D341Med (cell line): ENCODE measurements at regions not wholly inside any gene's neighbourhood (a gene's known extent, or its start where the extent isn't known, plus 50 kb on each side); places are given as distances from the start of the nearest gene placed in this dataset.

Experiments used
- DNase-seq: peaks from one replicate; pipeline ENCODE4 v3.0.0; 2012; ENCODE audit warnings: low spot score

DNA sequence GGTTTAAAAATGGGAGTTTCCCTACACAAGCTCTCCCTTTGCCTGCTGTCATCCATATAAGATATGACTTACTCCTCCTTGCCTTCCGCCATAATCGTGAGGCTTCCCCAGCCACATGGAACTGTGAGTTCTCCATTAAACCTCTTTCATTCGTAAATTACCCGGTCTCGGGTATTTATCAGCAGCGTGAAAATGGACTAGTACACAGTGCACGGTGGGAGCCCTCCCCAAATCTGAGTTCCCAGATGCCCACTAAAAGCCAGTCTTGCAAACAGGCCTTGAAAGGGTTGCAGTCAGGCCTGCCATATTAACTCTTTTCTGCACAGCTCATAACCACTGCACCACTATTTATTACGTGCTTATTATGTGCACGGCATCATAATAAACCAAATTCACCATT lies 400.9 kb downstream of the PRDM2 start:
- DNase-seq, result no peak

- no peak for DNase-seq
Measured at GRCh38 chr1:14102180-14102579, 402.2 kb downstream of the PRDM2 start.

GRCh38 chr1:14103878-14104430 lies 404.0 kb downstream of the PRDM2 start:
- DNase-seq, result no peak

DNA sequence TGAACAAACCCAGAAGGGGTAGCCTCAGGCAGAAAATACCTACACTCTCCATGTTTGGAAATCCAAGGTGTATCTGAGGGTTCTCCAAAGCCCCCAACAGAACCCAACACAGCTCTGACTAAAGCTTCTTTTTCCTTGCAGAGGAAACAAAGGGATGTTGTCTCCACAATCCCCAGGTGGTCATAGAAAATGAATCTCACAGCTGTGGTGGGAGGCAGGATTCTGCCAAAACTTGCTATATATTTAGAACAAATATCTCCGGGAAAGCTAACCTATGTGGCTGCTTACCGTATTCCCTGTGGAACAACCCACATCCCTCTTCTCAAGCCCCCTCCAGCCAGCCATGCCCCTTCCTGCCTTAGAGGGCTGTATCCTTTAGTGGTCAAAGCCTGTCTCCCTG lies 406.1 kb downstream of the PRDM2 start:
- no peak for DNase-seq

DNA sequence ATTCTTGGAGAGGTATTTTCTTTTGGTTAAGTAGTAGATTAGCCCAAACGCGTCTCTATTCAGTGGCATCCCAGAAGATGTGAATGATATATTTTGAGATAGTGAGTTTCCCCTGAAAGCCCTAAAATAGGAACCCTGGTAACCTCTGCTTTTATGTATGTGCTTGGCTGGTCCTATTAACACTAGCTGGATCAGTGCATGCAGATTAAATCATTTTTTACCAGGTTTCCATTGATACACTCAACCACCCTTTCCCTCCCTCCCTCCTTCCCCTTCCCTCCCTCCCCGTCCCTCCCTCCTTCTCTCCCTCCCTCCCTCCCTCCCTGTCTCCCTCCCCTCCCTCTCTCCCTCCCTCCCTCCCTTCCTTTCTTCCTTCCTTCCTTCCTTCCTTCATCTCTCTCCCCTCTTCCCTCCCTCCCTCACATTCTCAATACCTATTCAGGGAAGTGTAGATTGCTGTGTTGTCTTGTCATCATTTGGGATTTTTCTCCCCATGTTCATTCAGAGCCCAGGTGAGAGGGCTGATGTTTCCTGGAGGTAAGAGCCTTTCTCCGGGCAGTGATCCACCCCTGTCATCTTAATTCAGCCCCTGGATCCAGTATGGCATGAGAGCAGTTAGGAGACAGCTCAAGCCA lies 406.8 kb downstream of the PRDM2 start:
- DNase-seq, result no peak

DNA sequence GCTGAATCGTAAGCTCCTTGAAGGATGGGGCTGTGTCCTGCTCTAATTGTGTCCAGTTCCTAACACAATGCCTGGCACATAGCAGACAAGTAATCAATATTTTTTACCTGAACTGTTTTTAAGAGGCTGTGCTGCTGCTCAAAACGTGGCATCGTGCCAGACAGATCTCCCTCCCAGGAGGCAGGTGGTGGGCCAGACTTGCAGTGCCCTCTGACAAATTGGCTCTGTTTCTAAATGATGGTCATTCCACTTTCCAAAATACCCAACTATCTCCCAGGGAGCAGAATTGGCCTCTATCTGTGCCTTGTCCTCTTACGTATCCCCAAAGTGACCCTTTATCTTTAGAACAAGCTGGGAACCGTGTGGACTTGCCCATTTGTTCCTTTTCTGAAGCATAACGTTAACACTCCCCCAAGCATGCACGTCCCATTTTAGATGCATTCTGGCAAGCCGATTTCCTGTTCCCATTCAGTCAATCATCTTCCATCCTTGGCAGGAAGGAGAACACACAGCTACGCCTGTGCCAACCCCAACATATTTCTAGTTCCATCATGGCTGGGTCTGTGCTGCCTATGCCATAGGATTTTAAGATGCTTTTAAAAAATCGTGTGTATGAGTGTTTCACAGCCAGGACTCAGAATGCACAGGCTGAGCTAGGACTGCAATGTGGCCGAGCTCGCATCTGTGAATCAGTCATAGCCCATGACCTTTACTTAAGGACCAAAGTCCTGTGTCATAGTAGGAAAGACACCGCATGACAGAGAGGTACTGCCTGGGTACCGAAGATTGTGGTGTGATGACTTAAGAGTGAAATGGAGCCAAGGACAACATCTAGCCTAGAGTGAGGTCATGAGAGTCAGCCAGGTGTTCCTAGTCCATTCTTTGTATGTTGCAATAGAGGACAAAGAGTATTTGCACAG lies 408.6 kb downstream of the PRDM2 start:
- no peak for DNase-seq

- no peak for DNase-seq
Measured at GRCh38 chr1:14109276-14109635, 409.3 kb downstream of the PRDM2 start.

DNA sequence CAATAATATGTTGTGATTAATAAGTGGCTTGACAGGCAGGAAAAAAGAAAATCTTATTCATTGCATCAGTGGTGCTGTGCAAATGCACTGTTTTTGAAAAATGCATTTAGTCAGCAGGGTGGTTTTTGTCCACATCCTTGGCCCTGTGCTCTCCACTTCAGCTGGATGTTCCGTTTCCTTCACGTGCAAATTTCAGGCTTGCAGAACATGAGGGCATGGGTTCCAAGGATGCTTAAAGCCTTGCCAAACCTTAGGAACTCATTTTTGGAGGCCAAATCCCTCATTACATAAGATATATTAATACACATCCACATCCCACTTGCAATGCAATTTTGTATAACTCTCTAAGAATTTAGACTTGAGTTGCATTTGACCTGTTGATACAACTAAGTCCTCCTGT lies 410.1 kb downstream of the PRDM2 start:
- DNase-seq, result no peak

DNA sequence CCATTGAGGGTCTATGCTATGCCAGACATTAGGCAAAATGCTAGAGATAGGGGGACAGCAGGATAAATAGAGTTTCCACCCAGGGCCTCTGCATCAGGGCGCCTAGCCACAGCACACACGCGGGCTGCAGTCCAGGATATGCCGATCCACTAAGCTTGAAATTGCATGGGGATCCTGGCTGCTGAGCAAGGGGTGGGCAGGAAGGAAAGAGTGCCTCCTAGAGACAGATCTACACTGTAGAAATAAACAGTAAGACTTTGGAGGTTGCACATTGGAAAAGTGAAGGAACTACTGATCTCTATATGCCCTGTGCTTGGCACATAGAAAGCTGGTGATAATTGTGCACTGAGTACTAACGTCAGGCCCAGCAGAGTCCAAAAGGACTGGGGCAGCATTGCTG lies 411.1 kb downstream of the PRDM2 start:
- no peak for DNase-seq

GRCh38 chr1:14112613-14113012 lies 412.6 kb downstream of the PRDM2 start:
- DNase-seq, result no peak

GRCh38 chr1:14113271-14113670 lies 413.3 kb downstream of the PRDM2 start:
- DNase-seq, result no peak

DNA sequence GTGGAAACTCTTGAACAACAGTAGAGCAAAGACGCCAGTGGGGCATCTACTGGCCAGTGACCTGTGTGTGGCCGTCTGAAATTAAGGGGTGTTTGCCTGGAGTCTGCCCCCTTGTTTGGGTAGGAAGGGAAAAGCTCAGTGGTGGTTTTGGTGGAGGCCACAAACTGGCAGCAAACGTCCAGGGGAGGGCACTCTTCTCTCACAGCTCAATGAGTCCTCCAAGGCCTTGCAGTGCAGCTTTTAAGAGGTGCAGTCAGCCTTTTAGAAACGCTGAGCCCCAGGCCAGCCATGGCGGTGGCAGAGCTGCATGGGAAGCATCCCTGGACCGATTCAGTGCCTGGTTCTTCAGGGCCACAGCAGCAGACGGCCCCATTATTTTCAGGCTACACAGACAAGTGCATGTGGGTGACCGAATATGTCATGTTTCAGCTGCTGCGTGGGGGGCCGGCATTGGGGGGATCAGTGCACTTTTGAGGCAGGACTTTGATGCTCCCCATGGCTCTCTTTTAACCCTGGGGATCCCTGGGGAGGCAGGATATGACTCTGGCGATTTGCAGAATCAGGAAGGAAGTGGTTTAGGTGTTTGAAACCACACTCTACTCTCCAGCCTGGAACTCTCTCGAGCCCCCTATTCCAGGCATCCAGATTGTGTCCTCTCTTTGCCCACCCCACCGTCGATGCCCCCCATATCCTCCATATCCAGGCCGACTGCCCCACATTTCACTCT lies 414.0 kb downstream of the PRDM2 start:
- DNase-seq, result no peak

- DNase-seq, result no peak
Measured at GRCh38 chr1:14115976-14116375, 416.0 kb downstream of the PRDM2 start.

DNA sequence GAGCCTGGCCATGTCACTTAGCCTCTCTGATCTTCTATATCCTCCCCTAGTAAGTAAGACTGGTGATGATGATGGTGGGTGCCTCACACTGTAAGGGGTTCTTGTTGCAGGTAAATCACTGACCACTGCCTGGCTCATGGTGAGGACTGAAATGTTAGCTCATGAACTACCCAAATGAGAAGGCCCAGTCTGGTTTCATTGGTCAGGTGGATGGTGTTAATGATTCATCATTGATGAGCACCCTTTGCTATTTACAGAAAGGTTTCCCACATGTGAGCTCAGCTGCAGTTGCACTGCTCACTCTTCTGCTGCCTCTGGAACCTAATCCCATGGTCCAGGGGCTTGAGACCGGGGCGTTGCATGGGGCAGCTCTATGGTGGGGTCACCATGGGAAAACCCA lies 417.7 kb downstream of the PRDM2 start:
- DNase-seq, result no peak

DNA sequence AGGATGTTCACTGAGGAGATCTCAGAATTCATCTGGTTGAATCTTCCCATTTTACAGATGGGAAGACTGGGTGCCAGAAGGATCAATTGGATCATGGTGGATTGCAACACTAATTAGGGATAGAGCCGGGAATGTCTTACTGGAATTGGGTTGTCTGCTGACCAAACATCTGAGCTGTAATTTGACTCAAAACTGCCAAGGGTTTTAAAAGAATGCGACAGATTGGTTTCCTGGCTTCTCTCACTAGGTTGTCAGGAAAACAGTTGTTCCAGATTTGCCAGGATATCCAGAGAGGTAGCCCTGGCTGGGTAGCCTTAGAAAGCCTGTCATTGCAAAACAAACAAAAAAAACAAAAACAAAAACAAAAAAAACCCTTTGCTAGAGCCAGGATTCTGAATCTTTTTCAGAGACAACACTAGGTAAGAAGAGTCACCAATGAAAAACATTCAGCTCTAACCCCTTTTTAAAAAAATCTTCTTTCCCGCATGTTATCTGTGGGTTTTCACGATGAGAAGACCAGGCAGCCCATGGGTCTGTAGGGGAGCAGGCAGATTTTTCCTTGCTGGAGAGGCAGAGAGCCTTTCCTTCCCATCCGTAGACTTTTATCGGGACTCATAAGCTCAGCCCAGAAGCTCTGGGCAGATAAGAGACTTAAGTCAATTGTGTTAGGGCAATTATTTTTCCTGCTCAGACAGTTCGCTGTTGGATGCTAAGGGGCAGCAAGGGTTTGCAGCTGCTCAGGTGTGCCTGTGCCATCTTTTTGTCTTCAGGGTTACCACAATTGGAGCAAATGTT lies 418.9 kb downstream of the PRDM2 start:
- DNase-seq, result no peak

- DNase-seq, result no peak
Measured at GRCh38 chr1:14120895-14121294, 420.9 kb downstream of the PRDM2 start.

DNA sequence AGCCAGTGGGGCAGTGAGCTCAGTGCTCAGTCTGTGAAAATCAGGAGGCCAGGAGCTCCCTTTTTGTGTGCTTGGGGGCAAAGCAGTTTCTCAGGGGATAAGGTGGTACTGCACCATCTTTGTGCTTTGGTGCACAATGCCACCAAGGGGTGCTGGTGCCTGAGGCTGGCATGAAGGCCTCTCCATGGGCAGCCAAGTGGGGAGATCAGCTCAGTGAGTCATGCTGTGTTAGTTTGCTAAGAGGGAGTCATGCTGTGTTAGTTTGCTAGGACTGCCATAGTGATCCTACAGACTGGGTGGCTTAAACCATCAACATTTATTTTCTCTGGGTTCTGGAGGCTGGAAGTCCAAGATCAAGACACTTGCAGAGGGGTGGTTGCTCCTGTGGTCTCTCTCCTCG lies 428.1 kb downstream of the PRDM2 start:
- no peak for DNase-seq

GRCh38 chr1:14129009-14129408 lies 429.0 kb downstream of the PRDM2 start:
- DNase-seq, result no peak

DNA sequence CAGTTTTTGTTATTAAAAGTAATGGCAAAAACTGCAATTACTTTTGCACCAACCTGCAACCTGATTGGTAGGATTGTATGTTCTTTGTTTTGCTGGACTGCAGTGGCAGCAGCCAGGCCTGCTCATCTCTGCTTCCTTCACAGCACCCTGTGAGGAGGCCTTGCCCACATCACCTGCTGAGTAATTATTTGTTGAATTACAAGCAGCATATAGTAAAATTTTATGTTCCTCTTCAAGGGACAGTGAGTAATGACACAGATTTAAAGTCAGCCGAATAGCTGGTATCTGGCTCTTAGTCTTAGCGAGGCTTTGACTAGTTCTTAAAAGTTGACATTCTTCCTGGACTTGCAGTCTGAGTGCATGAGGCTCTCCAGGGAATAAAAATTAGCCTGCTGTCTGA lies 435.1 kb downstream of the PRDM2 start:
- DNase-seq, result no peak

DNA sequence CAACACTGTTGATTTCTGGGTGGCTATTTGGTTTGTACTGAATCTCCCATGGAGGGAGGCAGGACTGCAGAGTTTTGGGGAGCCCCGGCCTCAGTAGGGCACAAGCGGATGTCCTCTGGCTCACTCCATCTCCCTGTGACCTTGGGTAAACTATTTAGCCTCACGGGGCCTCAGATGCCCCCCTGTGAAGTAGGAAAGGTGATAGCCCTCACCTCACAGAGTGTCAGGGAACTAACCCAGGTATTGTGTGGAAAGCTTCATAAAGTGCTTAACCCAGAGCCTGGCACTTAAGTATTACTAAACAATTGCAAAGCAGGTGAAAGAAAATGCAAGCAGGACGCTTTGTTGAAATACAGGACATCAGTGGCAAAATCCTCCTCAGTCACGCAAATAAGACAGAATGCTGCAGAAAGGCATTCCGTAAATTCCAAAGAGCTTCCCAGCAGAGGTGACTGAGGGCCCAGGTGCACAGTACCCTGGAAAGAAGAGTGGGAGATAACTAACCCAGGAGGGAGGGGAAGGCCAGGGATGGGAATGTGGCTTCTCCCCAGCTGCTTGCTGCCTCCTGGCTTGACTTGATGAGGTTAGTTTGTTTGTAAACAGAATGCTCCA lies 436.3 kb downstream of the PRDM2 start:
- DNase-seq, result no peak

DNA sequence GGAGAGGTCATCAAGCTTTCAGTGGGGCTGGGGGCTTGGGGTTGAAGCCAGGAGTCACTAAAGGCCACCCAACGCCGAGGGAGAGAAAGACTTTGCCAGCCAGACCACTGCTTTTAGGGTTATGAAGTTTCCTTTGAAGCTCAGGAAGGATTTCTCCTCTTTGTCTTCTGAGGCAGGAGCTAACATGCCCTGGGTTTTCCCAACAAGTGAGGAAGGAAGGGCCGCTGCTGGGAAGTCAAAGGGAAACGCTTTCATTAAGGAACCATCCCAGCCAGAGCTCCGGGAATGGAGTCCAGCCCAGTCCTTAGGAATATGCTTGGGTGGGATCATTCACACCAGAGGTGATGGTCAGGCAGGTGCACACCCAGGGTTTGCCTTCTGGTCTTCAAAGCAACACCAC lies 436.9 kb downstream of the PRDM2 start:
- DNase-seq, result no peak
